ENCODE measurements at regions not wholly inside any gene's neighbourhood (a gene's known extent, or its start where the extent isn't known, plus 50 kb on each side); places are given as distances from the start of the nearest gene placed in this dataset.

GRCh38 chr9:38256461-38256860 lies 136.0 kb upstream of the ALDH1B1 start:
- Histone ChIP-seq H4K5ac (ENCODE audit: insufficient read length, low read depth, low read length) (no peak overlapping the region), H4K91ac (replicated peaks; ENCODE audit: insufficient read length, low read length) (no peak overlapping the region), H3K14ac (ENCODE audit: insufficient read length) (no peak overlapping the region), H4K8ac (ENCODE audit: extremely low read depth, insufficient read depth, low read length) (no peak overlapping the region), H3K4me2 (ENCODE audit: insufficient read depth in 1 of 2, low read depth in 2 of 2, low read length in 2 of 2) (no peak overlapping the region), H3K79me2 (ENCODE audit: control insufficient read depth in 1 of 2, insufficient read depth in 2 of 2, low read length in 2 of 2) (no peaks in the 10 kb centered on the region), H3K23me2 (ENCODE audit: low read depth, low read length) (no peaks in the 10 kb centered on the region), H3K56ac (replicated peaks; ENCODE audit: insufficient read length, low read depth, low read length) (no peak overlapping the region), H4K20me1 (replicated peaks in 1 of 2; ENCODE audit: control insufficient read depth in 1 of 2, insufficient read depth in 2 of 2, low read length in 2 of 2) (no peaks in the 10 kb centered on the region), H2BK15ac (ENCODE audit: low read length) (no peak overlapping the region), H3K79me1 (ENCODE audit: low read depth, low read length) (no peaks in the 10 kb centered on the region), H3K18ac (ENCODE audit: extremely low read depth, low read length) (no peak overlapping the region), H2AK5ac (ENCODE audit: low read depth, low read length) (no peak overlapping the region), H3K9me3 (ENCODE audit: insufficient read depth in 2 of 2, low read depth in 1 of 2, low read length in 1 of 2) (no peaks in the 10 kb centered on the region), H3K27me3 (replicated peaks in 1 of 4; ENCODE audit: control insufficient read depth in 3 of 4, extremely low read depth in 1 of 4, insufficient read depth in 3 of 4, low read length in 3 of 4) (0 out of 7 replicates have a peak, but pooled peaks cover 0 to 3% (median 1%) of the 10 kb centered on the region in 4 experiments), H3K23ac (ENCODE audit: insufficient read length) (no peak overlapping the region), H3K36me3 (ENCODE audit: control insufficient read depth in 2 of 4, insufficient read depth in 4 of 4, low read length in 3 of 4) (no peaks in the 10 kb centered on the region), H2BK5ac (ENCODE audit: low read depth, low read length) (no peak overlapping the region), H3K4me3 (ENCODE audit: extremely low read depth in 1 of 4, insufficient read depth in 2 of 4, low read depth in 3 of 4, low read length in 4 of 4) (no peak overlapping the region), H2AFZ (ENCODE audit: low read length) (no peak overlapping the region), H3K4me1 (replicated peaks in 1 of 4; ENCODE audit: control insufficient read depth in 3 of 4, insufficient read depth in 4 of 4, low read length in 3 of 4) (no peaks in the 10 kb centered on the region), H2BK120ac (replicated peaks; ENCODE audit: low read depth, low read length) (no peak overlapping the region), H3K27ac (ENCODE audit: low read depth, low read length) (no peak overlapping the region), H3K4ac (replicated peaks; ENCODE audit: insufficient read length, low read depth, low read length) (no peak overlapping the region), H2BK20ac (ENCODE audit: low read length) (no peak overlapping the region), H2BK12ac (ENCODE audit: low read depth, low read length) (no peak overlapping the region), H3K9ac (replicated peaks in 1 of 4; ENCODE audit: extremely low read depth in 1 of 4, low read depth in 3 of 4, low read length in 3 of 4) (no peak overlapping the region)
- DNase-seq (ENCODE audit: low read depth in 1 of 2, low spot score in 2 of 2) (no peak), FAIRE-seq (no peak)
- ChIA-PET CTCF (ENCODE audit: partially characterized antibody) (no interaction called here), POLR2A (ENCODE audit: partially characterized antibody) (no interaction called here)
- TF ChIP-seq MAX (IDR thresholded peaks at IDR 0.05) (no peak), NANOG (IDR thresholded peaks at IDR 0.05; ENCODE audit: insufficient read depth, low read depth, low read length, poor library complexity, severe bottlenecking) (no peak), TEAD4 (IDR thresholded peaks at IDR 0.05; ENCODE audit: low read depth, low read length) (no peak), CHD2 (IDR thresholded peaks at IDR 0.05; ENCODE audit: low read length) (no peak), RXRA (IDR thresholded peaks at IDR 0.05; ENCODE audit: insufficient read depth, low read depth, low read length) (no peak)
- 85% methylated on average over 2 of the region's 2 CpGs; no CpG with 5 or more reads in 1 of the 2 experiments for WGBS, 2 experiments (ENCODE audit: extremely low coverage in 1 of 2, insufficient coverage in 1 of 2, insufficient read length in 1 of 2, insufficient replicate concordance in 2 of 2, low coverage in 1 of 2, low lambda C conversion rate in 2 of 2, missing lambda C conversion rate in 1 of 2)

Data from H1 (cell line).